Stimulated activated CD8-positive, alpha-beta memory T cell treated with anti-CD3 and anti-CD28 coated beads, Interleukin-4, amount 100 ng/mL, for 48 hours (primary cell): ENCODE measurements at regions not wholly inside any gene's neighbourhood (a gene's known extent, or its start where the extent isn't known, plus 50 kb on each side); places are given as distances from the start of the nearest gene placed in this dataset.
A peak's percentile ranks its signal among the peaks of the same experiment; 100 is the strongest.

Experiments
- DNase-seq: peaks from one replicate; pipeline ENCODE4 v3.0.0-alpha.2; 2020

- DNase-seq, result no peak
Measured at GRCh38 chr17:79306424-79307318, 232.0 kb downstream of the ENGASE start.

- no peak for DNase-seq
Measured at GRCh38 chr17:79305768-79306423, 231.3 kb downstream of the ENGASE start.

GRCh38 chr17:79305376-79305767, 230.7 kb downstream of the ENGASE start:
- DNase-seq, result no peak

GRCh38 chr17:79304884-79305283, 230.3 kb downstream of the ENGASE start:
- no peak for DNase-seq

GRCh38 chr17:79303641-79304205, 229.1 kb downstream of the ENGASE start:
- DNase-seq, result no peak

- no peak for DNase-seq
Measured at GRCh38 chr17:79301469-79301868, 226.8 kb downstream of the ENGASE start.

- no peak for DNase-seq
Measured at GRCh38 chr17:79299349-79299748, 224.7 kb downstream of the ENGASE start.

- DNase-seq, result no peak
Measured at GRCh38 chr17:79298799-79299198, 224.2 kb downstream of the ENGASE start.

GRCh38 chr17:79296243-79296642, 221.6 kb downstream of the ENGASE start:
- no peak for DNase-seq

GRCh38 chr17:79295307-79295706, 220.7 kb downstream of the ENGASE start:
- DNase-seq, result no peak

GRCh38 chr17:79294459-79295071, 219.9 kb downstream of the ENGASE start:
- DNase-seq, result peak; percentile 68

- DNase-seq, result no peak
Measured at GRCh38 chr17:79292501-79292900, 217.9 kb downstream of the ENGASE start.

GRCh38 chr17:79291391-79291790, 216.8 kb downstream of the ENGASE start:
- DNase-seq, result no peak

- no peak for DNase-seq
Measured at GRCh38 chr17:79290726-79291125, 216.1 kb downstream of the ENGASE start.

- DNase-seq, result no peak
Measured at GRCh38 chr17:79288950-79289349, 214.3 kb downstream of the ENGASE start.

GRCh38 chr17:79286440-79286839, 211.8 kb downstream of the ENGASE start:
- DNase-seq, result no peak

- no peak for DNase-seq
Measured at GRCh38 chr17:79285973-79286372, 211.3 kb downstream of the ENGASE start.

GRCh38 chr17:79282294-79282693, 207.7 kb downstream of the ENGASE start:
- DNase-seq, result no peak

GRCh38 chr17:79281803-79282202, 207.2 kb downstream of the ENGASE start:
- DNase-seq, result no peak

- DNase-seq, result no peak
Measured at GRCh38 chr17:79280866-79281572, 206.4 kb downstream of the ENGASE start.

GRCh38 chr17:79280010-79280409, 205.4 kb downstream of the ENGASE start:
- DNase-seq, result no peak

- DNase-seq, result no peak
Measured at GRCh38 chr17:79279320-79279719, 204.7 kb downstream of the ENGASE start.

GRCh38 chr17:79276821-79277220, 202.2 kb downstream of the ENGASE start:
- DNase-seq, result no peak
